ENCODE measurements at regions not wholly inside any gene's neighbourhood (a gene's known extent, or its start where the extent isn't known, plus 50 kb on each side); places are given as distances from the start of the nearest gene placed in this dataset.

- no peak for TF ChIP-seq EZH2 (IDR thresholded peaks at IDR 0.05; ENCODE audit: borderline replicate concordance, low read length)
- TF ChIP-seq, protein P1, sequence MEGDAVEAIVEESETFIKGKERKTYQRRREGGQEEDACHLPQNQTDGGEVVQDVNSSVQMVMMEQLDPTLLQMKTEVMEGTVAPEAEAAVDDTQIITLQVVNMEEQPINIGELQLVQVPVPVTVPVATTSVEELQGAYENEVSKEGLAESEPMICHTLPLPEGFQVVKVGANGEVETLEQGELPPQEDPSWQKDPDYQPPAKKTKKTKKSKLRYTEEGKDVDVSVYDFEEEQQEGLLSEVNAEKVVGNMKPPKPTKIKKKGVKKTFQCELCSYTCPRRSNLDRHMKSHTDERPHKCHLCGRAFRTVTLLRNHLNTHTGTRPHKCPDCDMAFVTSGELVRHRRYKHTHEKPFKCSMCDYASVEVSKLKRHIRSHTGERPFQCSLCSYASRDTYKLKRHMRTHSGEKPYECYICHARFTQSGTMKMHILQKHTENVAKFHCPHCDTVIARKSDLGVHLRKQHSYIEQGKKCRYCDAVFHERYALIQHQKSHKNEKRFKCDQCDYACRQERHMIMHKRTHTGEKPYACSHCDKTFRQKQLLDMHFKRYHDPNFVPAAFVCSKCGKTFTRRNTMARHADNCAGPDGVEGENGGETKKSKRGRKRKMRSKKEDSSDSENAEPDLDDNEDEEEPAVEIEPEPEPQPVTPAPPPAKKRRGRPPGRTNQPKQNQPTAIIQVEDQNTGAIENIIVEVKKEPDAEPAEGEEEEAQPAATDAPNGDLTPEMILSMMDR (IDR thresholded peaks at IDR 0.05; ENCODE audit: low read length): no peak
These were observed 222.9 kb upstream of the PITRM1 start for GRCh38 chr10:3395458-3395861.
